ENCODE measurements at regions not wholly inside any gene's neighbourhood (a gene's known extent, or its start where the extent isn't known, plus 50 kb on each side); places are given as distances from the start of the nearest gene placed in this dataset.

DNA sequence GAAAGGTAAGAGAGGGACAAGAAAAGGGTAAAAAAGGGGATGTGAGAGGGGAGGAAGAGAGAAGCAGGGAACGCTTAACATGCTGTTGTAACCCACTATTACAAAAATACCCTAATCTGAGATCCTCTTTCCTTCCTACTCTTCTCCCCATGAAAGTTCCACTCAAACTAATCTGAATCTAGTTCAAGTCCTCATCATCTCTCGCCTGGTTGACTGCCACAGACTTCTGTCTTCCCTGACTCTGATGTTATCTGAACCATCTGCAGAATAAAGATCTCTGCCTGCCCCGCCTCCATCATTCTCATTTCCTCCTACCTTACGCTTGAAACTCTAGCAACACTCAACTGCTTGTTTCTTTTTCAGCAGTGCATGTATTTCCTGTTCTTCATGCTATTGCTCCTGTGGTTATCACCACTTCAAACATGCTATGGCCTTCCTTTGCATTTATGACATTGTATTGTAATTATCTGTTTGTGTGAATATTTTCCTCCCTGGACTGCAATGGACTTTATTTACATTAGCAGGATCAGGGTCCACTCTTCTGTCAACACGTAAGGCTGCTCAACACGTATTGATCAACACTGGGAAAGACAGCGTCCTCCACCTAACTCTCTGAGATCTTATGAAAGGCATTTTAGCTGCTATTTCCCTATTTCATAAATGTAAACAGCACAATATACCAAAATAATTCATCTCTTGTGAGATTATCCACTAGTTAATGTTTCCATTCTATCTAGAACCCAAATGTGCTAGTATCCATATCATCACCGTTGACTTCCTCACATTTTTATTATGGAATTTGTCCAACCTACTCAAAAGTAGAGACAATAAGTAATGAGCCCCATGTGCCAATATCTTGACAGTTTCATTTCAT is 215.5 kb upstream of the USP25 start:
- Histone ChIP-seq H3K36me3 (ENCODE audit: insufficient read depth) (no peaks in the 10 kb centered on the region), H2AFZ (no peak overlapping the region), H3K9me2 (ENCODE audit: insufficient read depth) (no peaks in the 10 kb centered on the region), H4K20me1 (replicated peaks; ENCODE audit: insufficient read depth) (no peaks in the 10 kb centered on the region), H3K4me1 (ENCODE audit: insufficient read depth) (no peaks in the 10 kb centered on the region), H3K4me2 (no peak overlapping the region), H3K79me2 (replicated peaks; ENCODE audit: insufficient read depth) (no peaks in the 10 kb centered on the region), H3K4me3 (no peak overlapping the region), H3F3A (replicated peaks; ENCODE audit: low read depth) (no peaks in the 10 kb centered on the region), H3K27ac (ENCODE audit: low read depth) (no peak overlapping the region), H3K27me3 (ENCODE audit: insufficient read depth) (no peaks in the 10 kb centered on the region)
- ATAC-seq (no peak), DNase-seq (ENCODE audit: low spot score) (no peak)
- Mint-ChIP-seq H3K4me1 (peaks cover 4% of the 10 kb centered on the region), H3K27ac (no peak overlapping the region), H3K27me3 (ENCODE audit: insufficient read depth, low read depth, poor library complexity) (no peaks in the 10 kb centered on the region), H3K4me3 (no peak overlapping the region), H3K9me3 (no peaks in the 10 kb centered on the region; the same call in 1 of the 3 replicates), H3K36me3 (ENCODE audit: low read depth) (no peaks in the 10 kb centered on the region)
- TF ChIP-seq ZNF331 (CRISPR knock-in tag; IDR thresholded peaks at IDR 0.05; ENCODE audit: low read depth) (no peak), JUNB (IDR thresholded peaks at IDR 0.05; ENCODE audit: unreplicated experiment) (no peak), POLR2AphosphoS5 (IDR thresholded peaks at IDR 0.05; ENCODE audit: low read depth) (no peak), NANOG (IDR thresholded peaks at IDR 0.05; ENCODE audit: borderline replicate concordance) (no peak), EZH2phosphoT487 (IDR thresholded peaks at IDR 0.05; ENCODE audit: unreplicated experiment) (no peak), CREB1 (CRISPR knock-in tag; IDR thresholded peaks at IDR 0.05; ENCODE audit: low read depth) (no peak), ZNF114 (CRISPR knock-in tag; IDR thresholded peaks at IDR 0.05) (no peak)
- TF ChIP-seq, protein P1, sequence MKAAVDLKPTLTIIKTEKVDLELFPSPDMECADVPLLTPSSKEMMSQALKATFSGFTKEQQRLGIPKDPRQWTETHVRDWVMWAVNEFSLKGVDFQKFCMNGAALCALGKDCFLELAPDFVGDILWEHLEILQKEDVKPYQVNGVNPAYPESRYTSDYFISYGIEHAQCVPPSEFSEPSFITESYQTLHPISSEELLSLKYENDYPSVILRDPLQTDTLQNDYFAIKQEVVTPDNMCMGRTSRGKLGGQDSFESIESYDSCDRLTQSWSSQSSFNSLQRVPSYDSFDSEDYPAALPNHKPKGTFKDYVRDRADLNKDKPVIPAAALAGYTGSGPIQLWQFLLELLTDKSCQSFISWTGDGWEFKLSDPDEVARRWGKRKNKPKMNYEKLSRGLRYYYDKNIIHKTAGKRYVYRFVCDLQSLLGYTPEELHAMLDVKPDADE (IDR thresholded peaks at IDR 0.05), result no peak

DNA sequence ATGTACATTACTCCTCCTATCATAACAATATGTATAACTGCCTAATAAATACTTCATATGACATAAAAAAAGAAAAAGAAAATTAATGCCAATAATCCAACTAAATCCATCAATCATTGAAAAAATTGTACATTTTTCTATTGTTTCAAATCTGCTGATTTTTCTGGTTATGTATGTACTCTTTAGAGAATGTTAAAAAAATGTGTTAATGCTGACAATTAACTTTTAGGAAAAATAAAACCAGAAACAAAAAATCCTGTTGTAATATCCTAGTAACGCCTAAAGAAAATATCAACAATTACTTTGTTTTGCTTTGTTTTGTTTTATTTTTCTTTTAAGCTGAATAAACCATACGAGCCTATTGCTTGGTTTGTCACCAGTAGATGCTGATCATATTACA is 213.9 kb upstream of the USP25 start:
- DNase-seq (ENCODE audit: low spot score) (no peak), ATAC-seq (no peak)
- Histone ChIP-seq H3K36me3 (ENCODE audit: insufficient read depth) (no peaks in the 10 kb centered on the region), H2AFZ (no peak overlapping the region), H3F3A (replicated peaks; ENCODE audit: low read depth) (no peaks in the 10 kb centered on the region), H3K4me2 (no peak overlapping the region), H3K79me2 (replicated peaks; ENCODE audit: insufficient read depth) (no peaks in the 10 kb centered on the region), H3K9me2 (ENCODE audit: insufficient read depth) (no peaks in the 10 kb centered on the region), H3K27me3 (ENCODE audit: insufficient read depth) (no peaks in the 10 kb centered on the region), H3K4me3 (no peak overlapping the region), H3K4me1 (ENCODE audit: insufficient read depth) (no peaks in the 10 kb centered on the region), H3K27ac (ENCODE audit: low read depth) (no peak overlapping the region), H4K20me1 (replicated peaks; ENCODE audit: insufficient read depth) (no peaks in the 10 kb centered on the region)
- H3K9me3 Mint-ChIP-seq, result peaks cover 4% of the 10 kb centered on the region; the same call in 2 of the 3 replicates
- H3K4me1 Mint-ChIP-seq, result peaks cover 4% of the 10 kb centered on the region
- H3K27me3 Mint-ChIP-seq (ENCODE audit: insufficient read depth, low read depth, poor library complexity), result peaks cover 2% of the 10 kb centered on the region
- no peaks in the 10 kb centered on the region; the same call in 2 of the 3 replicates for H3K36me3 Mint-ChIP-seq (ENCODE audit: low read depth)
- H3K4me3 Mint-ChIP-seq, result no peak overlapping the region
- no peak overlapping the region for H3K27ac Mint-ChIP-seq
- TF ChIP-seq STAT1 (IDR thresholded peaks at IDR 0.05; ENCODE audit: unreplicated experiment) (no peak), POLR2AphosphoS5 (IDR thresholded peaks at IDR 0.05; ENCODE audit: low read depth) (no peak), CREB1 (CRISPR knock-in tag; IDR thresholded peaks at IDR 0.05; ENCODE audit: low read depth) (no peak), ZNF331 (CRISPR knock-in tag; IDR thresholded peaks at IDR 0.05; ENCODE audit: low read depth) (no peak), JUNB (IDR thresholded peaks at IDR 0.05; ENCODE audit: unreplicated experiment) (no peak), ZNF114 (CRISPR knock-in tag; IDR thresholded peaks at IDR 0.05) (no peak), NANOG (IDR thresholded peaks at IDR 0.05; ENCODE audit: borderline replicate concordance) (no peak)
- TF ChIP-seq, protein P2, sequence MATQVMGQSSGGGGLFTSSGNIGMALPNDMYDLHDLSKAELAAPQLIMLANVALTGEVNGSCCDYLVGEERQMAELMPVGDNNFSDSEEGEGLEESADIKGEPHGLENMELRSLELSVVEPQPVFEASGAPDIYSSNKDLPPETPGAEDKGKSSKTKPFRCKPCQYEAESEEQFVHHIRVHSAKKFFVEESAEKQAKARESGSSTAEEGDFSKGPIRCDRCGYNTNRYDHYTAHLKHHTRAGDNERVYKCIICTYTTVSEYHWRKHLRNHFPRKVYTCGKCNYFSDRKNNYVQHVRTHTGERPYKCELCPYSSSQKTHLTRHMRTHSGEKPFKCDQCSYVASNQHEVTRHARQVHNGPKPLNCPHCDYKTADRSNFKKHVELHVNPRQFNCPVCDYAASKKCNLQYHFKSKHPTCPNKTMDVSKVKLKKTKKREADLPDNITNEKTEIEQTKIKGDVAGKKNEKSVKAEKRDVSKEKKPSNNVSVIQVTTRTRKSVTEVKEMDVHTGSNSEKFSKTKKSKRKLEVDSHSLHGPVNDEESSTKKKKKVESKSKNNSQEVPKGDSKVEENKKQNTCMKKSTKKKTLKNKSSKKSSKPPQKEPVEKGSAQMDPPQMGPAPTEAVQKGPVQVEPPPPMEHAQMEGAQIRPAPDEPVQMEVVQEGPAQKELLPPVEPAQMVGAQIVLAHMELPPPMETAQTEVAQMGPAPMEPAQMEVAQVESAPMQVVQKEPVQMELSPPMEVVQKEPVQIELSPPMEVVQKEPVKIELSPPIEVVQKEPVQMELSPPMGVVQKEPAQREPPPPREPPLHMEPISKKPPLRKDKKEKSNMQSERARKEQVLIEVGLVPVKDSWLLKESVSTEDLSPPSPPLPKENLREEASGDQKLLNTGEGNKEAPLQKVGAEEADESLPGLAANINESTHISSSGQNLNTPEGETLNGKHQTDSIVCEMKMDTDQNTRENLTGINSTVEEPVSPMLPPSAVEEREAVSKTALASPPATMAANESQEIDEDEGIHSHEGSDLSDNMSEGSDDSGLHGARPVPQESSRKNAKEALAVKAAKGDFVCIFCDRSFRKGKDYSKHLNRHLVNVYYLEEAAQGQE (IDR thresholded peaks at IDR 0.05; ENCODE audit: unreplicated experiment), result no peak
- TF ChIP-seq, protein P3, sequence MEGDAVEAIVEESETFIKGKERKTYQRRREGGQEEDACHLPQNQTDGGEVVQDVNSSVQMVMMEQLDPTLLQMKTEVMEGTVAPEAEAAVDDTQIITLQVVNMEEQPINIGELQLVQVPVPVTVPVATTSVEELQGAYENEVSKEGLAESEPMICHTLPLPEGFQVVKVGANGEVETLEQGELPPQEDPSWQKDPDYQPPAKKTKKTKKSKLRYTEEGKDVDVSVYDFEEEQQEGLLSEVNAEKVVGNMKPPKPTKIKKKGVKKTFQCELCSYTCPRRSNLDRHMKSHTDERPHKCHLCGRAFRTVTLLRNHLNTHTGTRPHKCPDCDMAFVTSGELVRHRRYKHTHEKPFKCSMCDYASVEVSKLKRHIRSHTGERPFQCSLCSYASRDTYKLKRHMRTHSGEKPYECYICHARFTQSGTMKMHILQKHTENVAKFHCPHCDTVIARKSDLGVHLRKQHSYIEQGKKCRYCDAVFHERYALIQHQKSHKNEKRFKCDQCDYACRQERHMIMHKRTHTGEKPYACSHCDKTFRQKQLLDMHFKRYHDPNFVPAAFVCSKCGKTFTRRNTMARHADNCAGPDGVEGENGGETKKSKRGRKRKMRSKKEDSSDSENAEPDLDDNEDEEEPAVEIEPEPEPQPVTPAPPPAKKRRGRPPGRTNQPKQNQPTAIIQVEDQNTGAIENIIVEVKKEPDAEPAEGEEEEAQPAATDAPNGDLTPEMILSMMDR (conservative IDR thresholded peaks at IDR 0.05; ENCODE audit: low read depth in 2 of 2), result no peak
- TF ChIP-seq, protein P1 (IDR thresholded peaks at IDR 0.05), result no peak

Data from GM23338 (cell line).